Left renal pelvis (tissue), 4 donors: ENCODE measurements at regions not wholly inside any gene's neighbourhood (a gene's known extent, or its start where the extent isn't known, plus 50 kb on each side); places are given as distances from the start of the nearest gene placed in this dataset.
"Not testable (repeated sequence)": the region's sequence is repeated elsewhere in the genome, so short reads cannot be mapped to it uniquely, and the experiment has no call there.

Experiments
- DNase-seq, 4 donors: peaks; one replicate each; pipeline ENCODE4 v3.0.0-alpha.2; 2013; ENCODE audit warnings: low read depth in 4 of 4, low spot score in 3 of 4

DNA sequence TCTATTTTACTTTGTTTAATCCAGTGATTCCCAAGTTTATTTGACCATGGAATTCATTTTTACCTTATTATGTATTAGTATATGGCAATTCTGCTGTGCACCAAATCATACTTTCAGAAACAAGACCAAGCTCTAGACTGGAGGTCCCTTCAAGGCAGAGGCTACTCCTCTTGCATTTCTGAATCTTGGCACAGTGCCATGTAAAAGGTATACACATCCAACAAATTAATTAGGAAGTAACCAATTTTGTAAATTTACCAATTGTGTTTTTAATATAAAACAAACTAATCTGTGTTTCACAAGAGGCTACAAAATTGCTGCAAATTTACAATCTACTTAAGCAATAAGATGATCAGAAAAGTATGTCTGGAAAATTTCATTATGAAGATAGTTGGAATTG, 712.2 kb upstream of the HS3ST1 start:
- no peak for DNase-seq

- no peak for DNase-seq
Measured at GRCh38 chr4:12139296-12139695, 710.6 kb upstream of the HS3ST1 start.

DNA sequence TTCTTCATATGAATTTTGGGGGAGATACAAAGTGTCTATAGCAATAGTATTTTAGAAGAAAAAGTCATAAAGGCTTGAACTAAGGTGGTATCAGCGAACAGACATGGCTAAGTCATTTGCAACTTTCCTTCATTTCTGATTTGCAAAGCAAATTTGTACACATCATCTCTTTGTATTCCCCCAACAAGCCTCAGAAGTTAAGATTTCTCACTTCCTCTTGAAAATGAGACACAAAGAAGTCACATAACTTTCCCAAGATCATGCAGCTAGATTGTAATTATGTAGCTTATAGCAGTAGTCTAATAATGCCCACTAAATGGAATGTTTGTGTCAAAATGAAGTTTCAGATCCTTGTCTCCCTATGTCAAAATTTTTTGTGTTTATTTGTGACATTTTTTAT, 709.8 kb upstream of the HS3ST1 start:
- DNase-seq, result no peak

GRCh38 chr4:12137575-12137974, 708.9 kb upstream of the HS3ST1 start:
- peak in 1 of 4 donors; percentile 10 for DNase-seq

DNA sequence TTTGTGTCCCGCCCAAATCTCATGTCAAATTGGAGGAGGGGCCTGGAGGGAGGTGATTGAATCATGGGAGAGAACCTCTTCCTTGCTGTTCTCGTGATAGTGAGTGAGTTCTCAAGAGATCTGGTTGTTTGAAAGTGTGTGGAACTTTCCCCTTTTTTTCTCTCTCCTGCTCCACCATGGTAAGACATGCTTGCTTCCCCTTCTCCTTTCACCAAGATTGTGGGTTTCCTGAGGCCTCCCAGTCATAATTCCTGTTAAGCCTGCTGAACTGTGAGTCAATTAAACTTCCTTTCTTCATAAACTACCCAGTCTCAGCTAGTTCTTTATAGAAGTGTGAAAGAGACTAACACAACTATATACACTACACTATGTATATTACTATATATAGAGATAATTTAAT, 697.8 kb upstream of the HS3ST1 start:
- no peak for DNase-seq

- no peak for DNase-seq
Measured at GRCh38 chr4:12124138-12124537, 695.4 kb upstream of the HS3ST1 start.

- no peak for DNase-seq
Measured at GRCh38 chr4:12123707-12124106, 695.0 kb upstream of the HS3ST1 start.

DNA sequence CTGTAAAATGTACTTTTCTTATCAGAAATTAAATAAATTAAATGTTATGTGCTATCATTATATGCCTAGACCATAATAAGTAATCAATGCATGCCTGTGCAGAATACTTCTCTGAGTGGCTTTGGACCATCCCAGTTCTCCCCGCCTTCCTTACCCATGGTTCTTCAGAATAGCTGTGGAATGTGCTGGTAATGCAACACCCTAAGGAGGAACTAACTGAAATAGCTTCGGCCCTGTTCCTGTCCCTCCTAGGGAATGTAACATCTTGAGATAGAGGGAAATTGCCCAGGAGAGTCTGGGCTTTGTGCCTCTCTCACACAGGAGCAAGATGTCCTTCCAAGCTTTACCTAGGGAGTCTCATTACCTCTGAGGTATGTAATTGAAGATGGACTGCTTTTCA, 693.6 kb upstream of the HS3ST1 start:
- DNase-seq, result no peak

GRCh38 chr4:12120968-12121367, 692.3 kb upstream of the HS3ST1 start:
- no peak for DNase-seq

GRCh38 chr4:12118651-12119213, 690.0 kb upstream of the HS3ST1 start:
- DNase-seq, result no peak

DNA sequence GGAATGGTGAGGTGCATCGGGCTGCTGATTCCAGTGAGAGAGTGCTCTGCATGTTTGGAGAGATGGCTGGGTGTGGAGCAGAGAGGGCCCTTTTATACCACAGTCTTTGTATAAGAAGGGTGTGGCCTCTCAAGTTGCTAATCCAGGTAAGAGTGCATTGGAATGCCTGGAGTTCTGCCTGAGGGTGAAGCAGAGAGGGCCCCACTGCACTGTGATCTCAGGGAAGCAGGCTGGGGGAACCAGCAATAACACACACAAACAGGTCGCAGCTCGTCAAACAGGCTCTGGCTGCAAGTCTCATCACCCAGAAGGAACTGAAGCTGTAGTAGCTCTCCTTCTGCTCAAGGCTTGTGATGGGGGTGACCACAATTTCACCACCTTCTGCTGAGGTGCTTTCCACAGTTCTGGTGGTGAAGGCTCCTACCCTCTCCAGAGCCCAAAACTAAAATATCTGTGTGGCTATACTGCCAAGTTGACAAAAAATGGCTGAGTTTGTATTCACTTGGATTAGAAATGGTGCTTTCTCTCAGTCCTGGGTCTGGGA, 687.4 kb upstream of the HS3ST1 start:
- DNase-seq, result no peak

DNA sequence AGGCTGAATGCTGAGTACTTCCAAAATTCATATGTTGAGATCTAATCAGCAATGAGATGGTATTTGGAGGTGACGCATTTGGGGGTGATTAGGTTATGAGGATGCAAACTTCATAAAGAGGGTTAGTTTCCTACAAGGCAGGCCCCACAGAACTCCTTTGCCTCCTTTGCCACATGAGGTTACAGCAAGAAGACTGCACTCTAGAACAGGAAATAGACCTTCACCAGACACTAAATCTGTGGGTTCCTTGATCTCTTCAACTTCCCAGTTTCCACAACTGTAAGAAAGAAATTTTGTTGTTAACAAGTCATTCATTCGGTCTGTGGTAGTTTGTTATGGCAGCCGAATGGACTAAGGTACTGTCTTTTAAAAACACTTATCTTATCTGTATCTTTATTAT, 681.9 kb upstream of the HS3ST1 start:
- DNase-seq, result no peak

DNA sequence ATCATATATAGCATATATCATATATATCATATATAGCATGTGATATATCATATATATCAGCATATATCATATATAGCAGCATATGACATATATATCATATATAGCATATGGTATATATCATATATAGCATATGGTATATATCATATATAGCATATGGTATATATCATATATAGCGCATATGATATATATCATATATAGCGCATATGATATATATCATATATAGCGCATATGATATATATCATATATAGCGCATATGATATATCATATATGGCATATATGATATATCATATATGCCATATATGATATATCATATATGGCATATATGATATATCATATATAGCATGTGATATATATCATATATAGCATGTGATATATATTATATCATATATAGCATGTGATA, 680.4 kb upstream of the HS3ST1 start:
- DNase-seq, result not testable (repeated sequence)

DNA sequence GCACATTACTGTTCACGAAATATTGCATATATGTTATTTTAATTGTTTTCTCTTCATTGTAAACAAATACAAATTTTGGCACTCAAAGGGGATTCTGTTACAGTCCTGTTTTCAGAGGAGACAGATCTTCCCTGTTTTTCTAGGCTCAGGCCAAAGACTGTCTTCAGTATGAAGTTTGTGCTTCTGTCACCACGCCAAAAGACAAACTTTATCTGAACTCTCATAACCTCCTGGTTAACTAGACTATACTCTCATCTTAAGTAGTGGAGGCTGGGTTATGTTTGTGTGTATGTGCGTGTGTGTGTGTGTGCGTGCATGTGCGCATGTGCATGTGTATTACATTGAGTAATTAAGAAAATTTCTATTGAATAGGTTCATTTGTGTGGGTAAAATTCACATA, 676.8 kb upstream of the HS3ST1 start:
- DNase-seq, result no peak

DNA sequence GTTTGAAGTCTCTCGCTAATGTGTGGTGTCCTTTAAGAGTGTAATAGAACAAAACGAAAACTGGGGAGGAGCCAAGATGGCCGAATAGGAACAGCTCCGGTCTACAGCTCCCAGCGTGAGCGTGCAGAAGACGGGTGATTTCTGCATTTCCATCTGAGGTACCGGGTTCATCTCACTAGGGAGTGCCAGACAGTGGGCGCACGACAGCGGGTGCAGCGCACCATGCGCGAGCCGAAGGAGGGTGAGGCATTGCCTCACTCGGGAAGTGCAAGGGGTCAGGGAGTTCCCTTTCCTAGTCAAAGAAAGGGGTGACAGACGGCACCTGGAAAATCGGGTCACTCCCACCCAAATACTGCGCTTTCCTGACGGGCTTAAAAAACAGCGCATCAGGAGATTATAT, 661.2 kb upstream of the HS3ST1 start:
- not testable (repeated sequence) for DNase-seq

GRCh38 chr4:12084690-12085089, 656.0 kb upstream of the HS3ST1 start:
- DNase-seq, result no peak

DNA sequence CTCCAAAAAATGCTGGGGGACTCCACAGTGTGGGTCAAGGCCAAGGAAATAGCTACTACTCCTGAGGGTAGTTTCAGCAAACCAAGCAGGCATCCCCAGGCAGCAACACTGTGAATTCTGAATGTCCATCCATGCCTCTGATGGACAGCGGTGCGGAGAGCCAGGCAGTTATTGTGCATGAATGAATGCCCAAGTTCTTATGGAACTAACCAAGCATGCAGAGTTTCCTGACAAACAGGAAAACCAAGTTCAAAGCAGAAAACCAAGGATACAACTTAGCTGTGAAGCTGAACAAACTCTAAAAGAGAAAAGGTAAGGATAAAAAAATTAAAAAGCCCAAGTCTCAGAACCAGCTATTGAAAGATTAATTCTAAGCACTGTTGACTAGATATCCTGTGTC, 642.6 kb upstream of the HS3ST1 start:
- peak in 1 of 4 donors; percentile 47 for DNase-seq

GRCh38 chr4:12053966-12054365, 625.3 kb upstream of the HS3ST1 start:
- DNase-seq, result no peak

GRCh38 chr4:12053556-12053955, 624.9 kb upstream of the HS3ST1 start:
- no peak for DNase-seq

DNA sequence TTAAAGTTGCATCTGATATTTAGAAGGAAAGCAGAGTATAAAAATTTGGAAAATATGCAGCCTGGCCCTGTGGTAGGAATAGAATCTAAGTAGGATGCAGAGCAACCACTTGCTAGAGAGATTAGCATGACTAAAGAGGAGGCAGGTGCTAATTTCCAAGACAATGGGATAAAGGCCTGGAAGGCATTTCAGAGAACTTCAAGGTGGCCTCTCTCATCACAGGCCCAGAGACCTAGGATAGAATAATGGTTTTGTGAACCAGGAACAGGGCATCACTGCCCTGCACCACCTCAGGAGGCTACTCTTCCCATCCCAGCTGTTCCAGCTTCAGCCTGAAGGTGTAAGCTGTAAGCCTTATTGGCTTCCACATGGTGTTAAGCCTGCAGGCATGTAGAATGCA, 621.7 kb upstream of the HS3ST1 start:
- no peak for DNase-seq

DNA sequence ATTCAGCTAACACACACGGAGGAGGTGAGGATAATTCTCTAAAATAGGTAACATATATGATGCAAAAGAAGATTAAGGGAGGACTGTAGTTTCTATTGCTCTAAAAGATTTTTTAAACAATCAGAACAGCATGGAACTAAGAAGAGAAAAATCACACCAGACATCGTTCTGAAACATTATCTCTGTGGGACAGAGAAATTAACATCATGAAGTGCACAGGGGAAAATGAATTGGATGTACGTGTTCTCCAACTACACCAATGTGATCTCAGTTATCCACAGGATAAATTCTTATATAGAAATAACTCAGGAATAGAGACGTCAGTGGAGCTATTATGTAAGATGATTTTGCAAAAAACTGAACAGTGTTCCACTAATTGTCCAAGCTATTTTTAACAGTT, 614.1 kb upstream of the HS3ST1 start:
- no peak for DNase-seq

GRCh38 chr4:12041828-12042227, 613.1 kb upstream of the HS3ST1 start:
- peak in 2 of 4 donors; percentile 2 to 6 for DNase-seq

GRCh38 chr4:12036450-12036849, 607.8 kb upstream of the HS3ST1 start:
- DNase-seq, result no peak
